OCI-LY3 (cell line): ENCODE measurements at regions not wholly inside any gene's neighbourhood (a gene's known extent, or its start where the extent isn't known, plus 50 kb on each side); places are given as distances from the start of the nearest gene placed in this dataset.

Experiments used
- CTCF ChIP-seq: fragments of 200-600, 300-600 bp; sonication (generic); IDR thresholded peaks from 2 replicates; pipeline ENCODE4 v1.5.1; 2014; ENCODE audit warnings: antibody characterized with exemption, low read length, low read depth
- EZH2phosphoT487 ChIP-seq: fragments of 200-600 bp; shearing (Covaris generic); IDR thresholded peaks from 2 replicates; pipeline ENCODE4 v1.6.1; 2018; ENCODE audit warnings: antibody characterized with exemption, mixed run types, low read depth

DNA sequence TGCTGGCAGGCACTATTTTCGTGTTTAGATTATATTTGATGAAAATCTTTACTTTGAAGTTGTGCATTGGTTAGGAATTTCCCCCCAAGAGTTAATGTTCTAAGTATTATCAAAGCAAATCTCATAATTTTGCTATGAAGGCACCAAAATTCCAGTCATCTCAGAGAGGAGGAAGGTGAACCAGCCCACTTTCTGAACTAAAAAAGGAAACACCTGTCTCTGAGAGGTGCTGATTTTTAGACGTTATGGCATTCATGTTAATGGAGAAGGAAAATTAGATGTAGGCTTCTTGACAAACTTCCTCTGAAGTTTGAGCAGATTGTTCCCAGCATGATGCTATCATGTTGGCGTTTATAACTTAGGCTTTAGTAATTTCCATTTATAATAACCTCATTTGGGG lies 432.9 kb upstream of the ACTBL2 start:
- no peak for TF ChIP-seq CTCF
- no peak for TF ChIP-seq EZH2phosphoT487
